ENCODE measurements at regions not wholly inside any gene's neighbourhood (a gene's known extent, or its start where the extent isn't known, plus 50 kb on each side); places are given as distances from the start of the nearest gene placed in this dataset.

- no peaks in the 10 kb centered on the region for H3K9me3 Mint-ChIP-seq (ENCODE audit: low read depth)
- DNase-seq (ENCODE audit: low spot score) = no peak
- H3K4me1 Mint-ChIP-seq (ENCODE audit: low read depth) = peaks cover 21% of the 10 kb centered on the region
Observed at GRCh38 chr4:158998624-158999023, 104.3 kb upstream of the RAPGEF2 start.

GRCh38 chr4:158999166-158999682, 103.7 kb upstream of the RAPGEF2 start:
- no peak for DNase-seq (ENCODE audit: low spot score)
- no peak for TF ChIP-seq CTCF (IDR thresholded peaks at IDR 0.05)
- Mint-ChIP-seq H3K4me1 (ENCODE audit: low read depth) (peaks cover 24% of the 10 kb centered on the region), H3K4me3 (ENCODE audit: unreplicated experiment) (no peak overlapping the region), H3K36me3 (ENCODE audit: low read depth) (no peaks in the 10 kb centered on the region), H3K27ac (ENCODE audit: unreplicated experiment) (no peak overlapping the region), H3K27me3 (ENCODE audit: low read depth) (no peaks in the 10 kb centered on the region), H3K9me3 (ENCODE audit: low read depth) (no peaks in the 10 kb centered on the region)

More at GRCh38 chr4:158998624-158999023, 104.3 kb upstream of the RAPGEF2 start:
- H3K36me3 Mint-ChIP-seq (ENCODE audit: low read depth) = no peaks in the 10 kb centered on the region
- TF ChIP-seq CTCF (IDR thresholded peaks at IDR 0.05) = no peak
- no peak overlapping the region for H3K27ac Mint-ChIP-seq (ENCODE audit: unreplicated experiment)
- H3K4me3 Mint-ChIP-seq (ENCODE audit: unreplicated experiment) = no peak overlapping the region
- H3K27me3 Mint-ChIP-seq (ENCODE audit: low read depth) = peaks cover 2% of the 10 kb centered on the region

GRCh38 chr4:158999849-159000248, 103.0 kb upstream of the RAPGEF2 start:
- TF ChIP-seq CTCF (IDR thresholded peaks at IDR 0.05) = no peak
- Mint-ChIP-seq H3K9me3 (ENCODE audit: low read depth) (no peaks in the 10 kb centered on the region), H3K27ac (ENCODE audit: unreplicated experiment) (no peak overlapping the region), H3K36me3 (ENCODE audit: low read depth) (no peaks in the 10 kb centered on the region), H3K4me3 (ENCODE audit: unreplicated experiment) (no peak overlapping the region), H3K4me1 (ENCODE audit: low read depth) (peaks cover 24% of the 10 kb centered on the region), H3K27me3 (ENCODE audit: low read depth) (no peaks in the 10 kb centered on the region)
- DNase-seq (ENCODE audit: low spot score) = no peak

- Mint-ChIP-seq H3K9me3 (ENCODE audit: low read depth) (no peaks in the 10 kb centered on the region), H3K36me3 (ENCODE audit: low read depth) (no peaks in the 10 kb centered on the region), H3K4me1 (ENCODE audit: low read depth) (peaks cover 12% of the 10 kb centered on the region), H3K27ac (ENCODE audit: unreplicated experiment) (no peak overlapping the region), H3K4me3 (ENCODE audit: unreplicated experiment) (no peak overlapping the region), H3K27me3 (ENCODE audit: low read depth) (no peaks in the 10 kb centered on the region)
- no peak for DNase-seq (ENCODE audit: low spot score)
- TF ChIP-seq CTCF (IDR thresholded peaks at IDR 0.05) = no peak
Observed at GRCh38 chr4:159002950-159003349, 99.9 kb upstream of the RAPGEF2 start.

- no peak for TF ChIP-seq CTCF (IDR thresholded peaks at IDR 0.05)
- Mint-ChIP-seq H3K4me1 (ENCODE audit: low read depth) (peaks cover 12% of the 10 kb centered on the region), H3K4me3 (ENCODE audit: unreplicated experiment) (no peak overlapping the region), H3K27me3 (ENCODE audit: low read depth) (no peaks in the 10 kb centered on the region), H3K27ac (ENCODE audit: unreplicated experiment) (peak overlapping the region; percentile 3), H3K36me3 (ENCODE audit: low read depth) (no peaks in the 10 kb centered on the region), H3K9me3 (ENCODE audit: low read depth) (no peaks in the 10 kb centered on the region)
- DNase-seq (ENCODE audit: low spot score) = no peak
Observed at GRCh38 chr4:159003420-159004253, 99.2 kb upstream of the RAPGEF2 start.

Measured in chondrocyte (in vitro differentiated cells).